ENCODE measurements at regions not wholly inside any gene's neighbourhood (a gene's known extent, or its start where the extent isn't known, plus 50 kb on each side); places are given as distances from the start of the nearest gene placed in this dataset.

- ChIA-PET POLR2A (no interaction called here), CTCF (interaction anchor here (0.6 kb wide), 1 partner anchor 1369 kb away, joined by 7 read pairs; no protein-coding TSS in a partner anchor)
- Histone ChIP-seq H3K4me3 (ENCODE audit: low read depth in 2 of 2, low read length in 2 of 2) (no peak overlapping the region), H3K27ac (ENCODE audit: low read length) (no peak overlapping the region), H3K9me3 (ENCODE audit: control insufficient read depth, insufficient read depth, low read depth, low read length) (no peaks in the 10 kb centered on the region), H3K4me1 (ENCODE audit: control insufficient read depth, insufficient read depth, low read length) (no peaks in the 10 kb centered on the region), H3K36me3 (ENCODE audit: control insufficient read depth, insufficient read depth, low read length) (no peaks in the 10 kb centered on the region), H3K27me3 (ENCODE audit: control insufficient read depth, insufficient read depth, low read length) (no peaks in the 10 kb centered on the region)
- ATAC-seq (no peak), DNase-seq (ENCODE audit: low read depth, low spot score) (no peak)
- intact Hi-C loops (cut with micrococcal nuclease; ENCODE audit: unreplicated experiment) (no loop called here), in situ Hi-C loops (cut with HindIII; ENCODE audit: low pct_unique_long_range_greater_than_20kb, low sequenced_read_pairs) (no loop called here)
- no peak for TF ChIP-seq REST (IDR thresholded peaks at IDR 0.05; ENCODE audit: insufficient read depth in 1 of 2, low read depth in 2 of 2, low read length in 1 of 2)
- no peak for TF ChIP-seq TCF7L2 (IDR thresholded peaks at IDR 0.05; ENCODE audit: low read depth, low read length)
- BruUV-seq (replicated peaks), result no TSS peak
Measured at GRCh38 chr5:85030316-85031084, 645.8 kb upstream of the EDIL3 start.

GRCh38 chr5:85049020-85049419, 664.3 kb upstream of the EDIL3 start:
- in situ Hi-C loops (cut with HindIII; ENCODE audit: low pct_unique_long_range_greater_than_20kb, low sequenced_read_pairs), result no loop called here
- BruUV-seq (replicated peaks), result no TSS peak
- TF ChIP-seq SIN3A (IDR thresholded peaks at IDR 0.05; ENCODE audit: borderline replicate concordance, insufficient read depth, low read depth, low read length) (no peak), CTCF (IDR thresholded peaks at IDR 0.05) (peak; percentile 22; the same call in 1 of the 2 replicates)
- ChIA-PET CTCF (interaction anchor here (0.7 kb wide), 1 partner anchor 23 kb away, joined by 3 read pairs; no protein-coding TSS in a partner anchor), POLR2A (no interaction called here)
- intact Hi-C loops (cut with micrococcal nuclease; ENCODE audit: unreplicated experiment), result no loop called here
- no peaks in the 10 kb centered on the region for H3K9me3 ChIP-seq (ENCODE audit: control insufficient read depth, insufficient read depth, low read depth, low read length)
- no peaks in the 10 kb centered on the region for H3K27me3 ChIP-seq (ENCODE audit: control insufficient read depth, insufficient read depth, low read length)
- no peak overlapping the region for H3K4me3 ChIP-seq (ENCODE audit: low read depth in 2 of 2, low read length in 2 of 2)
- H3K27ac ChIP-seq (ENCODE audit: low read length), result no peak overlapping the region
- H3K36me3 ChIP-seq (ENCODE audit: control insufficient read depth, insufficient read depth, low read length), result no peaks in the 10 kb centered on the region
- DNase-seq (ENCODE audit: low read depth, low spot score) (no peak), ATAC-seq (no peak)
- no peaks in the 10 kb centered on the region for H3K4me1 ChIP-seq (ENCODE audit: control insufficient read depth, insufficient read depth, low read length)

GRCh38 chr5:85052826-85053225, 668.1 kb upstream of the EDIL3 start:
- Histone ChIP-seq H3K9me3 (ENCODE audit: control insufficient read depth, insufficient read depth, low read depth, low read length) (no peaks in the 10 kb centered on the region; the same call in 1 of the 2 replicates), H3K27ac (ENCODE audit: low read length) (no peak overlapping the region), H3K36me3 (ENCODE audit: control insufficient read depth, insufficient read depth, low read length) (no peaks in the 10 kb centered on the region), H3K27me3 (ENCODE audit: control insufficient read depth, insufficient read depth, low read length) (no peaks in the 10 kb centered on the region), H3K4me3 (ENCODE audit: low read depth in 2 of 2, low read length in 2 of 2) (no peak overlapping the region), H3K4me1 (ENCODE audit: control insufficient read depth, insufficient read depth, low read length) (no peaks in the 10 kb centered on the region)
- in situ Hi-C loops (cut with HindIII; ENCODE audit: low pct_unique_long_range_greater_than_20kb, low sequenced_read_pairs), result no loop called here
- ChIA-PET CTCF (no interaction called here), POLR2A (no interaction called here)
- intact Hi-C loops (cut with micrococcal nuclease; ENCODE audit: unreplicated experiment), result no loop called here
- no peak for ATAC-seq
- BruUV-seq (replicated peaks), result no TSS peak
- DNase-seq (ENCODE audit: low read depth, low spot score), result no peak
- TF ChIP-seq POLR2AphosphoS5 (IDR thresholded peaks at IDR 0.05; ENCODE audit: low read depth, low read length) (no peak), REST (IDR thresholded peaks at IDR 0.05; ENCODE audit: insufficient read depth in 1 of 2, low read depth in 2 of 2, low read length in 1 of 2) (no peak), SIN3A (IDR thresholded peaks at IDR 0.05; ENCODE audit: borderline replicate concordance, insufficient read depth, low read depth, low read length) (no peak), TCF7L2 (IDR thresholded peaks at IDR 0.05; ENCODE audit: low read depth, low read length) (no peak), CTCF (IDR thresholded peaks at IDR 0.05) (no peak)

Measured in Panc1 (cell line).